HG02973 (cell line): ENCODE measurements at regions not wholly inside any gene's neighbourhood (a gene's known extent, or its start where the extent isn't known, plus 50 kb on each side); places are given as distances from the start of the nearest gene placed in this dataset.

ENCODE experiments used
- ATAC-seq: cut with Tn5 transposase; IDR thresholded peaks from one replicate; pipeline ENCODE4 v1.9.1; 2021; ENCODE audit warnings: moderate library complexity; ENCODE audit not compliant: unreplicated experiment

DNA sequence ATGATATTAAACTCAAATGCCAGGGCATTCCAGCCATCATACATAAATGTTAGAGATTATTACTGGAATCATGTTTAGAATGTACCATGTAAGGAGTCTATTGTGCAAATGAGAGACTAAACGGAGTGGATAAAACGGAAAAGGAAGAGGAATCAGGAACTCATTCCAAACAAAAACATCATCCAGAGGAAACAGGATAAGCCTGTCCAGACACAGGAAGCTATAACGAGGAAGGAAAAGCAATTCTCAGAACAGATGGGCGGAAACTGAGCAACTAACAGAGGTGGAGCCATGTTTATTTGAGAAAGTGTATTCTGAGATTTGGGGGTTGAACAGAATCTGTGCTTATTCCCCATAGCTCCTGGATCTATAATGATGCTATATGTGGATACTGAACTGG lies 52.3 kb upstream of the TRIM24 start:
- ATAC-seq, result no peak
